HUES64 (cell line): ENCODE measurements at regions not wholly inside any gene's neighbourhood (a gene's known extent, or its start where the extent isn't known, plus 50 kb on each side); places are given as distances from the start of the nearest gene placed in this dataset.
"Not testable (repeated sequence)": the region's sequence is repeated elsewhere in the genome, so short reads cannot be mapped to it uniquely, and the experiment has no call there.

Source experiments
- H3K27ac ChIP-seq: 2 replicates; pipeline ENCODE4 v1.7.0; 2013; ENCODE audit warnings: low read depth, low read length, inconsistent platforms
- H3K27me3 ChIP-seq: 2 replicates; pipeline ENCODE4 v1.6.1; 2013; ENCODE audit warnings: mild to moderate bottlenecking, low read length; ENCODE audit not compliant: insufficient read depth
- H3K36me3 ChIP-seq: 2 replicates; pipeline ENCODE4 v1.6.1; 2013; ENCODE audit warnings: mild to moderate bottlenecking, low read length; ENCODE audit not compliant: insufficient read depth
- H3K4me1 ChIP-seq: 2 replicates; pipeline ENCODE4 v1.6.1; 2013; ENCODE audit warnings: mild to moderate bottlenecking, low read length, moderate library complexity; ENCODE audit not compliant: insufficient read depth
- H3K4me3 ChIP-seq: 2 replicates; pipeline ENCODE4 v1.5.1; 2013; ENCODE audit warnings: mild to moderate bottlenecking, low read length, moderate library complexity
- H3K9ac ChIP-seq: 2 replicates; pipeline ENCODE4 v1.6.1; 2013; ENCODE audit warnings: mild to moderate bottlenecking, low read depth, low read length
- H3K9me3 ChIP-seq: 2 replicates; pipeline ENCODE4 v1.6.1; 2013; ENCODE audit warnings: low read depth, low read length; ENCODE audit not compliant: insufficient read depth
- WGBS: fragments of 150-250, 120-280 bp; methylation state at CpG from one replicate; pipeline ENCODE4 v1.1.7; 2013; ENCODE audit warnings: missing lambda C conversion rate; 5-methylcytosine and 5-hydroxymethylcytosine counted together

- no peaks in the 10 kb centered on the region for H3K27me3 ChIP-seq
- H3K27ac ChIP-seq = no peak overlapping the region
- no peak overlapping the region for H3K9ac ChIP-seq
- H3K9me3 ChIP-seq = no peaks in the 10 kb centered on the region
- no peaks in the 10 kb centered on the region for H3K4me1 ChIP-seq
- WGBS = no CpG with 5 or more reads among the region's 3 CpGs
- H3K36me3 ChIP-seq = no peaks in the 10 kb centered on the region
- no peak overlapping the region for H3K4me3 ChIP-seq
These were observed 133.7 kb downstream of the ATL2 start for GRCh38 chr2:38243186-38243880.

- no peaks in the 10 kb centered on the region for H3K9me3 ChIP-seq
- no peak overlapping the region for H3K9ac ChIP-seq
- no peak overlapping the region for H3K27ac ChIP-seq
- no peaks in the 10 kb centered on the region for H3K36me3 ChIP-seq
- no peak overlapping the region for H3K4me3 ChIP-seq
- no peaks in the 10 kb centered on the region for H3K4me1 ChIP-seq
- 95% methylated on average over 10 of the region's 10 CpGs for WGBS
- H3K27me3 ChIP-seq = no peaks in the 10 kb centered on the region
These were observed 137.6 kb downstream of the ATL2 start for GRCh38 chr2:38239452-38239851.

- not testable (repeated sequence) for H3K27ac ChIP-seq, H3K4me3 ChIP-seq, H3K4me1 ChIP-seq, H3K9me3 ChIP-seq, H3K9ac ChIP-seq, H3K36me3 ChIP-seq, H3K27me3 ChIP-seq
- 92% methylated on average over 4 of the region's 5 CpGs for WGBS
These were observed 138.4 kb downstream of the ATL2 start for GRCh38 chr2:38238705-38239104.

GRCh38 chr2:38237311-38237710 is 139.8 kb downstream of the ATL2 start:
- 91% methylated on average over 2 of the region's 2 CpGs for WGBS
- Histone ChIP-seq H3K9me3 (no peaks in the 10 kb centered on the region), H3K4me1 (no peaks in the 10 kb centered on the region), H3K27me3 (no peaks in the 10 kb centered on the region), H3K36me3 (no peaks in the 10 kb centered on the region), H3K9ac (no peak overlapping the region), H3K4me3 (no peak overlapping the region), H3K27ac (no peak overlapping the region)

DNA sequence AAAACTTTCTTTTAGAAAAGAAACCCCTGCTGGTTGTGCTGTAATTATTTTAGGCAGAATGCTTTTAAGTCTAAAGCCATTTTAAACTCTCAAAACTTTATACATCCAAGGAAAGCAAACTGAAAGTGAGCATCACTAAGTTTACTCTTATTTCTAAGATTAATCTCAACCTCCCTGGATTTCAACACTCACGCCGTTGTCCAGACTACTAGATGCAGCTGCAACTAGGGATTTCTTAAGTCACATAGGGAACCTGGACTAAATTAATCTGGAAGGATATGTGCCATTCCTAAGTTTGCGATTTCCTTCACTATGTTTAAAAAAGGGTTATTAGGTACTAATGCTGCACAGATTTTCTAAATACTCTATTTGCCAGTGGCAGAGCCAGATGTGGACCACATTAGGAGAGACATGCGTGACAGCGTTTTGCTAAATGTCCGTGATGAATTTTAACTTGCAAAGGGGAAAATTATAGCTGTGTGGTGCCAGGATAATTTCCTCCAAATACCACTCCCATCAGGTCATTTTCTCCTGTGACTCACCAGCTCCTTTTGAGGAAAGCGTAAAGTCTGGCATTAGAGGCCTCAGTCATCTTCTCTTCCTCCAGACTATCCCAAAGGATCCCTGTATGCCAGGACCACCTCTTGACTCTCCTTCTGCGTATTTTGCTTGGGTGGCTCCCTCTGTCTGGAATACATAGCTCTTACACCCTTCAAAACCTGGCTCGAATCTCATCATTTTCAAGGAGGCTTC is 143.7 kb downstream of the ATL2 start:
- Histone ChIP-seq H3K27me3 (no peaks in the 10 kb centered on the region), H3K9me3 (no peaks in the 10 kb centered on the region), H3K4me3 (no peak overlapping the region), H3K27ac (no peak overlapping the region), H3K36me3 (no peaks in the 10 kb centered on the region), H3K4me1 (no peaks in the 10 kb centered on the region), H3K9ac (no peak overlapping the region)
- 89% methylated on average over 9 of the region's 9 CpGs for WGBS

DNA sequence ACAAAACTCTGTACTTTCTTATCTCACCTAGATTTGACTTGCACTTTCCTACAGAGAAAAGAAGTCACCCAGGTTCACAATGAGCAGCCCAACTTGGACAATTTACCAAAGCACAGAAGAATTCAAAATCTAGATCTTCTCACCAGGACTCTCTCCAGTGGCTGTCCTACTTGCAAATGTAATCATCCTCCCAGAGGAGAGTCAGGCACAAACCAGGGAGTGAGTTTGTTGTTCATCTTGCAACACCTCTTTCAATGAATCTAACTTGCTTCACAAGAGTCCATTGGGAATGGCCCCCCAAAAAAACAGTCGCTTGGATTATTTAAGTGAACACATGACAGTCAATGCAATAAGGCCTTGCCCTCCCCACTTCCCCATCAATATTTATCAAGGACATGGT is 144.6 kb downstream of the ATL2 start:
- 84% methylated on average over 1 of the region's 1 CpG for WGBS
- H3K4me1 ChIP-seq = no peaks in the 10 kb centered on the region
- no peak overlapping the region for H3K9ac ChIP-seq
- no peaks in the 10 kb centered on the region for H3K9me3 ChIP-seq
- no peak overlapping the region for H3K27ac ChIP-seq
- H3K4me3 ChIP-seq = no peak overlapping the region
- no peaks in the 10 kb centered on the region for H3K27me3 ChIP-seq
- no peaks in the 10 kb centered on the region for H3K36me3 ChIP-seq

GRCh38 chr2:38230756-38231155 is 146.3 kb downstream of the ATL2 start:
- H3K9ac ChIP-seq = no peak overlapping the region
- H3K27me3 ChIP-seq = no peaks in the 10 kb centered on the region
- no peaks in the 10 kb centered on the region for H3K36me3 ChIP-seq
- no peak overlapping the region for H3K4me3 ChIP-seq
- H3K27ac ChIP-seq = no peak overlapping the region
- 50% methylated on average over 3 of the region's 4 CpGs for WGBS
- H3K4me1 ChIP-seq = 0 out of 2 replicates have a peak, but pooled peaks cover under 1% of the 10 kb centered on the region
- H3K9me3 ChIP-seq = no peaks in the 10 kb centered on the region

- no peak overlapping the region for H3K27ac ChIP-seq
- no peaks in the 10 kb centered on the region for H3K36me3 ChIP-seq
- no peak overlapping the region for H3K9ac ChIP-seq
- no peaks in the 10 kb centered on the region for H3K9me3 ChIP-seq
- no peaks in the 10 kb centered on the region for H3K27me3 ChIP-seq
- H3K4me3 ChIP-seq = no peak overlapping the region
- H3K4me1 ChIP-seq = peaks cover 19% of the 10 kb centered on the region
These were observed 148.3 kb downstream of the ATL2 start for GRCh38 chr2:38228753-38229152.

- WGBS = 0% methylated on average over 1 of the region's 1 CpG
- H3K27ac ChIP-seq = peak overlapping the region; percentile 15
- H3K27me3 ChIP-seq = no peaks in the 10 kb centered on the region
- H3K4me3 ChIP-seq = no peak overlapping the region
- peaks cover 19% of the 10 kb centered on the region for H3K4me1 ChIP-seq
- peaks cover 5% of the 10 kb centered on the region; the same call in 1 of the 2 replicates for H3K9me3 ChIP-seq
- no peaks in the 10 kb centered on the region for H3K36me3 ChIP-seq
- no peak overlapping the region for H3K9ac ChIP-seq
These were observed 149.0 kb upstream of the CYP1B1 start for GRCh38 chr2:38224821-38225437.

GRCh38 chr2:38224181-38224580 is 148.2 kb upstream of the CYP1B1 start:
- Histone ChIP-seq H3K9me3 (peaks cover 5% of the 10 kb centered on the region; the same call in 1 of the 2 replicates), H3K4me3 (no peak overlapping the region), H3K27me3 (no peaks in the 10 kb centered on the region), H3K36me3 (no peaks in the 10 kb centered on the region), H3K27ac (0 out of 2 replicates have a peak overlapping the region, but pooled peaks have one; percentile 15), H3K9ac (no peak overlapping the region), H3K4me1 (peaks cover 19% of the 10 kb centered on the region)
- 87% methylated on average over 2 of the region's 2 CpGs for WGBS

DNA sequence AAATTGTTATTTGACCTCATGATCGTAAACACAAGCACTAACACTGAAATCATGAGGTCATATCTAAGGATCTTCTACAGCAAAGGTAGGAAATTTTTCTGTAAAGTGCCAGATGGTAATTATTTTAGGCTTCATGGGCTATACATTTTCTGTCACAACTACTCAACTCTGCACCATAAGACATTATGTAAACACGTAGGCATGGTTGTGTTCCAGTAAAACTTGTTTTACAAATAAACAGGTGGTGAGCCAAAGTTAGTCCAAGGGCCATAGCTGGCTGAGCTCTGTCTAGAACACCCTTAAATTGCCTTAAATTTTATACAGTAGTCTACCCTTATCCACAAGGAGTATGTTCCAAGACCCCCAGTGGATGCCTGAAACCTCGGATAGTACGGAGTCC is 147.3 kb upstream of the CYP1B1 start:
- no peaks in the 10 kb centered on the region for H3K36me3 ChIP-seq
- H3K27ac ChIP-seq = no peak overlapping the region
- H3K27me3 ChIP-seq = no peaks in the 10 kb centered on the region
- peaks cover 5% of the 10 kb centered on the region; the same call in 1 of the 2 replicates for H3K9me3 ChIP-seq
- WGBS = 96% methylated on average over 2 of the region's 4 CpGs
- H3K4me1 ChIP-seq = peaks cover 19% of the 10 kb centered on the region
- no peak overlapping the region for H3K9ac ChIP-seq
- no peak overlapping the region for H3K4me3 ChIP-seq
